T47D (cell line): ENCODE measurements at regions not wholly inside any gene's neighbourhood (a gene's known extent, or its start where the extent isn't known, plus 50 kb on each side); places are given as distances from the start of the nearest gene placed in this dataset.

ENCODE experiments used
- DNase-seq, 2 experiments: peaks; one replicate each; pipeline versions ENCODE4 v3.0.0 to v3.0.0-alpha.2; 2011 to 2012; ENCODE audit warnings: low read depth in 1 of 2, low spot score in 1 of 2
- JUND ChIP-seq: IDR thresholded peaks from 2 replicates; pipeline ENCODE4 v1.6.1; 2012; ENCODE audit warnings: low read depth
- in situ Hi-C: cut with HindIII; loops from 2 replicates; pipeline ENCODE4 v1.10.0; 2016; ENCODE audit warnings: low sequenced_read_pairs, low pct_unique_long_range_greater_than_20kb

DNA sequence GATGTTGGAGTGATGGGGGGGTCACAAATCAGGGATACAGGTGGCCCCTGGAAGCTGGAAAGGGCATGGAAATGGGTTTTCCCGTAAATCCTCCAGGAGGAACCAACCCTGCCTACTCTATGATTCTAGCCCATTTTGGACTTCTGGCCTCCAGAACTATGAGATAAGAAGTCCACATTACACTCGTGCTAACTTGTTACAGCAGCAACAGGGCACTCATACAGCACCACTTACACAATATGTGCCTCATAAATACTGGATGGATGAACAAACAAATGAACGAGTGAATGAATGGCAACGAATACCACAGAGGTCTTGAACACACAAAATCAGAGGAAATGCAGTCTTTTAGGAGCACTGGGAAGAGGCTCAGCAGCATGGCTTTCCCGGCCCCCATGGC lies 531.3 kb downstream of the NPHP4 start:
- TF ChIP-seq JUND = no peak
- in situ Hi-C loops = no loop called here

DNA sequence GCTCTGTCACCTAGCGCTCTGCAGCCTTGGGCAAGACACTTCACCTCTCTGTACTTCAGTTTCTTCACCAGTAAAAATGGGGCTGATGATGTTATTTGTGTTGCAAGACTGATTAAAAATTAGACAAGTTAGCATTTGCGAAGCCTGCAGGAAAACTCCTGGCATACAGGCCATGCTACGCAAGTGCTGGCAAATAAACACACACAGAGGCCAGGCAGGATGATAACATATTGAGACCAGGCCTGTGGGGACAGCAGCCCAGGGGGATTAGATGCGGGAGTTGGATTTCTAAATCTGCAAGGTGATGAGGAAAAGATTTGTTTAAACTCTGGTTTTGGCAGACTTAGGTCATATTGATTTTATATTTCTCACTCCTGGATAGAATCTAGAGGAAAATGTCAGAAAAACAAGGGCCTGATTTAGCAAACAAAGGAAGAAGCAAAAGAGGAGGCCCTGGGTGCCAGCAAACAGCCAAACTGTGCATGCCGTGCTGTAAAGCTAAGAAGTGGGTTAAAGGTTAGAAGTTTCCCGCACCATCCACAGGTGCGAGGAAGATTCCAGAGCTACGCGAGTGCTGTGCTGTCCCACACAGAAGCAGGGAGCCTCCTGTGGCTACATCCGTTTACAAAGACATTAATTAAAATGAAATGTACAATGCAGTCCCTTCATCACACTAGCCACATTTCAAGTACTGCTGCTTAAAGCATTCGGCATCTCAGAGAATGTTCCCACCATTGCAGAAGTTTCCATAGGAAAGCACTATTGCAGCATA lies 532.2 kb downstream of the NPHP4 start:
- in situ Hi-C loops = no loop called here
- DNase-seq = no peak
- TF ChIP-seq JUND = no peak

More for the DNA sequence above, 531.3 kb downstream of the NPHP4 start:
- DNase-seq = no peak

DNA sequence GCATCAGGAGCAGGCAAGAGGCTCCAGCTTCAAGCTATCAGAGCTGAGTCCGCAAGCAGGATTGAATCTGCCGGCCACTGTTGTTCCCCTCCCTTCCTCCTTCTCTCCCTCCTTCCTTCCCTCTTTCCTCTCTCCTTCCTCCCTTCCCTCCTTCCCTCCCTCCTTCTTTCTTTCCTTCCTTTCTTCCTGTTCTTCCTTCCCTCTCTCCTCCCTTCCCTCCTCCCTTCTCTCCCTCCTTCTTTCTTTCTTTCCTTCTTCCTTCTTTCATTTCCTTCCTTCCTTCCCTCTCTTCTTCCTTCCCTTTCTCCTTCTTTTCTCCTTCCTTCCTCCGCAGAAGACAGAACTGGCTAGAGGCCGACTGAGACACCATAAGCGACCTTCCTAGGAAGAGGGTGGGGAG lies 534.0 kb downstream of the NPHP4 start:
- no peak for DNase-seq
- TF ChIP-seq JUND = no peak
- in situ Hi-C loops = no loop called here

DNA sequence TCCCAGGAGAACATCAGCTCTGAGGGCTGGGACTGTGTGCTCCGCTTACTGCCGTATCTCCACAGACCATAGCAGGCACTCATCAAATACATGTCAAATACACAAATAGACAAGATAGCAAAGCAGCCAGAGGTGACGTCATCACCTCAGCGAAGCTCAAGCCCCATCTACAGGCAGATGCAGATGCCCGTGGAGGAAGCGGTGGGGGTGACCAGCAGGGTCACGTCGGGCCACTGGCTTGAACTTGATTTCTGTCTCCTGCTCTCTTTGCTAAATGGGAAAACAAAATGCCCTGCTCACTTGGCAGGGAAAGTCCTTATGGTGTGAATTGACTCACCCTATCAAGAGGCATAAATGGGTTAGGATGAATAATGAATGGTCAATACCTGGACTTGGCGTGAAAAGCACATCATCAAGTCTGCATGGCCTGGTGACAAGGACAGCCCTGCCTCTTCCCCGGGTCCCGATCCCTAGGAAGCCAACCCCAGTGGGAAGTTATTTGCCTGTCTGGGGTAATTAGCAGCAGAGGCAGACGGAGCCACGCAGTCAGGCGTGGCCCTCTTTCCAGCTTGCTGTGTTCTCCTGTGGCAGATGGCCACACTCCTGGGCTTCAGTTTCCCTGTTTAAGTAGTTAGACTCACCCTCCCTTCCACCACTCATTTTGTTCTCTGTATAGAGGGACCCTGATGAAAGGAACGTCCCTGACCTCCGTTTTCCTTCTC lies 536.0 kb downstream of the NPHP4 start:
- DNase-seq = no peak
- in situ Hi-C loops = no loop called here
- TF ChIP-seq JUND = no peak

- in situ Hi-C loops = no loop called here
- DNase-seq = no peak
- TF ChIP-seq JUND = no peak
Measured at GRCh38 chr1:5455651-5456050, 536.6 kb downstream of the NPHP4 start.

DNA sequence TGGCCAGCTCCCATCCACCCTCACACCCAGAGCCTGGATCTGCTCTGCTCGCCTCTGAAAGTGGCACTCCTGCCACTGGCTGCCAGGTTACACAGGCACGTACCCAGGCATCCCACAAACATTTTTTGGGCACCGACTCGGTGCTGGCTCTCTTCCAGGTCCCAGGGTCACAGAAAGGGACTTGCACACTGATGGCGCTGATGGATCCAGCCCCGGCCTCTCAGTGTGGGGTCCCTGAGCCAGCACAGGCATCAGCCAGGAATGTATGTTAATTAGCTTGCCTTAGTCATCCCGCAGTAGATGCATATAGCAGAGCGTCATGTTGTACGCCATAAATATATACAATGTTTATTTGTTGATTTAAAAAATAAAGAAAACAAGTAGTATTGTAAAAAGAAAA lies 537.2 kb downstream of the NPHP4 start:
- in situ Hi-C loops = no loop called here
- TF ChIP-seq JUND = no peak
- no peak for DNase-seq

- no peak for DNase-seq
- in situ Hi-C loops = no loop called here
- TF ChIP-seq JUND = no peak
Measured at GRCh38 chr1:5453347-5453746, 538.9 kb downstream of the NPHP4 start.

- no peak for DNase-seq
- TF ChIP-seq JUND = no peak
- in situ Hi-C loops = no loop called here
Measured at GRCh38 chr1:5451671-5452070, 540.6 kb downstream of the NPHP4 start.

- no peak for DNase-seq
- no peak for TF ChIP-seq JUND
- in situ Hi-C loops = no loop called here
Measured at GRCh38 chr1:5448486-5448885, 543.7 kb downstream of the NPHP4 start.

DNA sequence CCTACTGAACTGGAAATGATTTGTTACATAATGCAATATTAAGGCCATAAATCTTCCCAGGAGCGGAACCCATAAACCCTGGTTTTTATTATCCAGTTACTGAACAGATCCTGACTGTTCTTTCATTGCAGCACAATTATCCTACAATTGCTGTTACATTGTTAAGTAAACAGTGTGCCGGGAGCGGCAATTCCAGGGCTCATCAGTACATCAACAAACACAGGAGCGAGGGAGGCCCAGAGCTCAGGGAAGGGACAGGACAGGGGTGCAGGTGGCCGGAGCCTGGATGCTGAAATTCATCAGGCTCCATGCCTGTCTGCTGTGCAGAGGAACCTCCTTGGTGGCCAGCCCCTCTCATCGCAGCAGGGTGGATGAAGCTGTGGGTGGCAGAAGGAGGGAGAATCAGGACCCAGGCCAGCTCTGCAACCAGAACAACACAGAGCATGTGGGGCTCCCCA lies 544.7 kb downstream of the NPHP4 start:
- DNase-seq = no peak
- in situ Hi-C loops = no loop called here
- no peak for TF ChIP-seq JUND

- no peak for DNase-seq
- in situ Hi-C loops = no loop called here
Measured at GRCh38 chr1:5444396-5444795, 547.8 kb downstream of the NPHP4 start.

DNA sequence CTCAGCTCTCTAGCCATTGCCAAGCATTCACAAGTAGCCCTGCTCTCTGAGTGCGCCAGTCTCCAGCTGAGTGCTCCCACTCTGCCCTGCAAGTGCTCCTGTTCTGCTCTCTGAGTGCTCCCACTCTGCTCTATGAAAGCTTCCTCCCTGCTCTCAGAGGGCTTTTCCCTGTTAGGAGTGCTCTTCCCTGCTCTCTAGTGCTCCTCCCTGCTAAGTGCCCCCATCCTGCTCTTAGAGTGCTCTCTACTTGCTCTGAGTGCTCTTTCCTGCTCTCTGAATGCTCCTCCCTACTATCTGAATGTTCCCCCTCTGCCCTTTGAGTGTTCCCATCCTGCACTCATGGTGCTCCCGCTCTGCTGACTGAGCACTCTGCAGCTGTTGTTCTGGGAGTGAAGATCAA lies 555.4 kb downstream of the NPHP4 start:
- no peak for DNase-seq
- in situ Hi-C loops = no loop called here
- TF ChIP-seq JUND = no peak

More at GRCh38 chr1:5444396-5444795, 547.8 kb downstream of the NPHP4 start:
- no peak for TF ChIP-seq JUND

DNA sequence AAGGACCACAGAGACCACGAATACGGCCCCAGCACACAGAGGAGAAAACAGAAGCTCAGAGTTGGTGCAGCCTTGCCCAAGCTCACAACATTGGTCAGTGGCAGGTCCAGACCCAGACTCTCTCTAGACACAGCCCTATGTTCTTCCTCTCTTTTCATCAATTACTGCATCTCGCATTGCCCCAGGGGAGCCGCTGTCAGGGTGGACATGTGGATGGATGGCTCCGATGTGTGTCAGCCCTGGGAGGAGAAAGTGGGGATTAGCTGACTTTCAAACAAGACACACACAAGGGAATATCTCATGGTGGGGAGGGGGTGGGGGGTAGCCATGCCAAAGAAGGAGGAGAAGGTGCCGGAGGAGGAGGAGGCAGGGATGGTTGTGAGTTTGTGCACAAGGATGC lies 556.8 kb downstream of the NPHP4 start:
- in situ Hi-C loops = no loop called here
- DNase-seq = no peak

GRCh38 chr1:5432436-5432835 lies 559.8 kb downstream of the NPHP4 start:
- no peak for TF ChIP-seq JUND
- DNase-seq = no peak
- in situ Hi-C loops = no loop called here

More for the DNA sequence above, 556.8 kb downstream of the NPHP4 start:
- TF ChIP-seq JUND = no peak
